ENCODE measurements at regions not wholly inside any gene's neighbourhood (a gene's known extent, or its start where the extent isn't known, plus 50 kb on each side); places are given as distances from the start of the nearest gene placed in this dataset.

GRCh38 chr9:12584656-12585522 is 108.3 kb upstream of the TYRP1 start:
- DNase-seq (ENCODE audit: low read depth, low spot score) (no peak), FAIRE-seq (no peak)
- TF ChIP-seq POLR2AphosphoS5 (IDR thresholded peaks at IDR 0.05; ENCODE audit: insufficient read depth, low read depth, low read length) = no peak
- no peak for TF ChIP-seq POLR2A (IDR thresholded peaks at IDR 0.05; ENCODE audit: low read depth, low read length)
- TF ChIP-seq CTCF (IDR thresholded peaks at IDR 0.05; ENCODE audit: extremely low read depth in 1 of 2, insufficient read depth in 1 of 2, low read depth in 1 of 2, low read length in 2 of 2) = no peak
- TF ChIP-seq EZH2 (IDR thresholded peaks at IDR 0.05; ENCODE audit: borderline replicate concordance, low read depth, low read length, severe bottlenecking) = no peak
- no peak for TF ChIP-seq FOS (IDR thresholded peaks at IDR 0.05; ENCODE audit: borderline replicate concordance, insufficient read depth, low read length)
- TF ChIP-seq GATA2 (IDR thresholded peaks at IDR 0.05; ENCODE audit: insufficient read depth, insufficient read length, low read depth, low read length) = no peak
- no peak for TF ChIP-seq JUN (IDR thresholded peaks at IDR 0.05; ENCODE audit: borderline replicate concordance, insufficient read depth, insufficient read length, low read depth)
- no peak for TF ChIP-seq MYC (IDR thresholded peaks at IDR 0.05; ENCODE audit: low read depth, low read length)
- TF ChIP-seq MAX (IDR thresholded peaks at IDR 0.05; ENCODE audit: insufficient read depth, insufficient read length) = no peak
- Histone ChIP-seq H3K79me2 (ENCODE audit: control insufficient read depth, insufficient read depth, low read length) (no peaks in the 10 kb centered on the region), H3K9ac (replicated peaks; ENCODE audit: extremely low read depth, insufficient read depth, low read length) (no peak overlapping the region), H3K36me3 (ENCODE audit: control insufficient read depth in 2 of 2, extremely low read depth in 1 of 2, insufficient read depth in 2 of 2, low read length in 2 of 2) (no peaks in the 10 kb centered on the region), H3K9me3 (replicated peaks; ENCODE audit: control insufficient read depth, insufficient read depth, low read length) (no peaks in the 10 kb centered on the region), H3K4me3 (replicated peaks in 1 of 3; ENCODE audit: insufficient read depth in 1 of 3, low read depth in 1 of 3, low read length in 3 of 3) (no peak overlapping the region), H3K4me2 (ENCODE audit: insufficient read depth, low read length) (no peak overlapping the region), H3K4me1 (ENCODE audit: control insufficient read depth, extremely low read depth, insufficient read depth, low read length) (no peaks in the 10 kb centered on the region), H4K20me1 (replicated peaks; ENCODE audit: control insufficient read depth, extremely low read depth, insufficient read depth, low read length) (no peaks in the 10 kb centered on the region), H3K27ac (ENCODE audit: insufficient read depth, low read depth, low read length) (no peak overlapping the region), H3K9me1 (replicated peaks; ENCODE audit: control insufficient read depth, extremely low read depth, insufficient read depth, low read length) (no peaks in the 10 kb centered on the region), H3K27me3 (ENCODE audit: control insufficient read depth in 2 of 2, insufficient read depth in 2 of 2, low read length in 2 of 2) (no peaks in the 10 kb centered on the region), H2AFZ (ENCODE audit: low read depth, low read length) (no peak overlapping the region)
- ChIA-PET CTCF (no interaction called here), POLR2A (no interaction called here)
- dilution Hi-C loops (cut with MboI; ENCODE audit: extremely low pct_ligation_motif_present, low sequenced_read_pairs) = no loop called here
- BruUV-seq (replicated peaks) = no TSS peak
- intact Hi-C loops (cut with micrococcal nuclease) = no loop called here
